ENCODE measurements at regions not wholly inside any gene's neighbourhood (a gene's known extent, or its start where the extent isn't known, plus 50 kb on each side); places are given as distances from the start of the nearest gene placed in this dataset.
"Not testable (repeated sequence)": the region's sequence is repeated elsewhere in the genome, so short reads cannot be mapped to it uniquely, and the experiment has no call there.

- no peak for ATAC-seq
- H3K4me3 ChIP-seq = no peak overlapping the region
- no peaks in the 10 kb centered on the region for H3K4me1 ChIP-seq
- no peaks in the 10 kb centered on the region for H3K36me3 ChIP-seq (replicated peaks in 1 of 2; ENCODE audit: insufficient read depth in 1 of 2, low read depth in 2 of 2)
- WGBS, 2 donors = 40 to 48% methylated on average over 3 of the region's 3 CpGs
- H3K9me3 ChIP-seq = no peaks in the 10 kb centered on the region
- H3K27ac ChIP-seq = no peak overlapping the region
- no peaks in the 10 kb centered on the region for H3K27me3 ChIP-seq
- no peak for DNase-seq
- TF ChIP-seq POLR2A (IDR thresholded peaks at IDR 0.05) = no peak
- TF ChIP-seq, protein P1, sequence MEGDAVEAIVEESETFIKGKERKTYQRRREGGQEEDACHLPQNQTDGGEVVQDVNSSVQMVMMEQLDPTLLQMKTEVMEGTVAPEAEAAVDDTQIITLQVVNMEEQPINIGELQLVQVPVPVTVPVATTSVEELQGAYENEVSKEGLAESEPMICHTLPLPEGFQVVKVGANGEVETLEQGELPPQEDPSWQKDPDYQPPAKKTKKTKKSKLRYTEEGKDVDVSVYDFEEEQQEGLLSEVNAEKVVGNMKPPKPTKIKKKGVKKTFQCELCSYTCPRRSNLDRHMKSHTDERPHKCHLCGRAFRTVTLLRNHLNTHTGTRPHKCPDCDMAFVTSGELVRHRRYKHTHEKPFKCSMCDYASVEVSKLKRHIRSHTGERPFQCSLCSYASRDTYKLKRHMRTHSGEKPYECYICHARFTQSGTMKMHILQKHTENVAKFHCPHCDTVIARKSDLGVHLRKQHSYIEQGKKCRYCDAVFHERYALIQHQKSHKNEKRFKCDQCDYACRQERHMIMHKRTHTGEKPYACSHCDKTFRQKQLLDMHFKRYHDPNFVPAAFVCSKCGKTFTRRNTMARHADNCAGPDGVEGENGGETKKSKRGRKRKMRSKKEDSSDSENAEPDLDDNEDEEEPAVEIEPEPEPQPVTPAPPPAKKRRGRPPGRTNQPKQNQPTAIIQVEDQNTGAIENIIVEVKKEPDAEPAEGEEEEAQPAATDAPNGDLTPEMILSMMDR (IDR thresholded peaks at IDR 0.05) = no peak
- intact Hi-C loops (cut with DNase I) = no loop called here
Measured at GRCh38 chr21:25489673-25490072, 117.6 kb downstream of the MRPL39 start.

GRCh38 chr21:25487046-25487594 lies 120.2 kb downstream of the MRPL39 start:
- intact Hi-C loops (cut with DNase I) = no loop called here
- no peak for ATAC-seq

DNA sequence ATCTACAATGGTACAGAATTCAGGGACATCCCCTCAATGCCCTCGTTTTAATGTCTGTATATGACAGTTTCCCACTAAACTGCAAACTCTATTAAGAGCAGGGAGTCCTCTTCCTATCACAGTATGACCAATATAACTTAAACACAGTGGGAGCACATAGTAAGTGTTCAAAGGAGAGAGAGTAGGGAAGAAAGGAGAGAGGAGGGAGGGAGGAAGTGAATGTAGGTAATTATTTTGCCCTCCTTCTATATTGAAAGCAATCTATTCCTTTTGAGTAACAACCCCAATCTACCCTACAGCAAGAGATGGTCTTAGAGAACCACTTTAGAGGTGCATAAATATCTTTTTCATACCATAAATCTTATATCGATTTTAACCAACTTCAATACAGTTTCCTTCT lies 121.4 kb downstream of the MRPL39 start:
- intact Hi-C loops (cut with DNase I) = no loop called here
- H3K27me3 ChIP-seq = no peaks in the 10 kb centered on the region
- H3K4me3 ChIP-seq = no peak overlapping the region
- H3K9me3 ChIP-seq = no peaks in the 10 kb centered on the region
- TF ChIP-seq POLR2A (IDR thresholded peaks at IDR 0.05) = no peak
- TF ChIP-seq, protein P1 (IDR thresholded peaks at IDR 0.05) = no peak
- DNase-seq = no peak
- H3K36me3 ChIP-seq (replicated peaks in 1 of 2; ENCODE audit: insufficient read depth in 1 of 2, low read depth in 2 of 2) = no peaks in the 10 kb centered on the region
- H3K4me1 ChIP-seq = no peaks in the 10 kb centered on the region
- WGBS, 2 donors = 45 to 46% methylated on average over 2 of the region's 2 CpGs
- ATAC-seq = no peak
- H3K27ac ChIP-seq = no peak overlapping the region

More at GRCh38 chr21:25487046-25487594, 120.2 kb downstream of the MRPL39 start:
- Histone ChIP-seq H3K36me3 (replicated peaks in 1 of 2; ENCODE audit: insufficient read depth in 1 of 2, low read depth in 2 of 2) (no peaks in the 10 kb centered on the region), H3K27ac (no peak overlapping the region), H3K4me3 (no peak overlapping the region), H3K9me3 (no peaks in the 10 kb centered on the region), H3K27me3 (no peaks in the 10 kb centered on the region), H3K4me1 (no peaks in the 10 kb centered on the region)
- TF ChIP-seq, protein P1 (IDR thresholded peaks at IDR 0.05) = no peak
- no peak for TF ChIP-seq POLR2A (IDR thresholded peaks at IDR 0.05)
- WGBS, 2 donors = 53 to 66% methylated on average over 3 of the region's 3 CpGs
- no peak for DNase-seq

GRCh38 chr21:25467896-25468295 lies 139.4 kb downstream of the MRPL39 start:
- TF ChIP-seq, protein P1 (IDR thresholded peaks at IDR 0.05) = no peak
- no peak for TF ChIP-seq POLR2A (IDR thresholded peaks at IDR 0.05)
- Histone ChIP-seq H3K27me3 (no peaks in the 10 kb centered on the region), H3K9me3 (no peaks in the 10 kb centered on the region), H3K4me3 (no peak overlapping the region), H3K27ac (no peak overlapping the region), H3K36me3 (replicated peaks in 1 of 2; ENCODE audit: insufficient read depth in 1 of 2, low read depth in 2 of 2) (no peaks in the 10 kb centered on the region), H3K4me1 (no peaks in the 10 kb centered on the region)
- DNase-seq (no peak), ATAC-seq (no peak)
- intact Hi-C loops (cut with DNase I) = no loop called here

GRCh38 chr21:25467071-25467470 lies 140.2 kb downstream of the MRPL39 start:
- H3K4me3 ChIP-seq; H3K4me1 ChIP-seq; ATAC-seq; H3K36me3 ChIP-seq (replicated peaks in 1 of 2; ENCODE audit: insufficient read depth in 1 of 2, low read depth in 2 of 2); H3K27ac ChIP-seq; DNase-seq; H3K27me3 ChIP-seq; intact Hi-C loops (cut with DNase I); H3K9me3 ChIP-seq: not testable (repeated sequence)
- 50 to 69% methylated on average over 5 of the region's 5 CpGs for WGBS, 2 donors

All from body of pancreas (tissue), 4 donors.